IPS-18c (cell line): ENCODE measurements at regions not wholly inside any gene's neighbourhood (a gene's known extent, or its start where the extent isn't known, plus 50 kb on each side); places are given as distances from the start of the nearest gene placed in this dataset.

Experiments
- H3K4me3 ChIP-seq: 2 replicates; pipeline ENCODE4 v1.7.0; 2013; ENCODE audit warnings: low read depth, mild to moderate bottlenecking, low read length, moderate library complexity; ENCODE audit not compliant: insufficient read depth
- H3K9me3 ChIP-seq: one replicate; pipeline ENCODE4 v1.6.1; 2013; ENCODE audit warnings: mild to moderate bottlenecking, low read length, moderate library complexity; ENCODE audit not compliant: control insufficient read depth, insufficient read depth

DNA sequence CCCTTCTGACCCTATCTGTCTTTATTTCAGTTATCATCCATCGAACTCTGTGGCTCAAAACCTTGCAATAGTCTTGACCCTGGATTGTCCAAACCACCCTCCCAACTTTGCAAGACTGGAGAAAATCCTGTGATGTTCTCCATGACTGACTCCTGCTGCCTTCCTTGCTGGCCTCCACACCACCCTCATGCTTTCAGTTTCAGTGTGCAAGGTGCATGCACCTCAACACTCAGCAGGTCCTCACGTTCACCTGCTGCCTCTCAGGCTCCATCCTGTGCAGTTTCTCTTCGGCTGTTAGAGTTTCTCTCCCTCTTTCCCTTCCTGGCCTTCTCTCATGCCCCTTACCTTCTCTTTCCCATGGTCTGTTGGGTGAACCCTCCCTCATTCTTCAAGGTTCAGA lies 59.4 kb upstream of the ASIC2 start:
- H3K4me3 ChIP-seq = no peak overlapping the region
- no peaks in the 10 kb centered on the region for H3K9me3 ChIP-seq

DNA sequence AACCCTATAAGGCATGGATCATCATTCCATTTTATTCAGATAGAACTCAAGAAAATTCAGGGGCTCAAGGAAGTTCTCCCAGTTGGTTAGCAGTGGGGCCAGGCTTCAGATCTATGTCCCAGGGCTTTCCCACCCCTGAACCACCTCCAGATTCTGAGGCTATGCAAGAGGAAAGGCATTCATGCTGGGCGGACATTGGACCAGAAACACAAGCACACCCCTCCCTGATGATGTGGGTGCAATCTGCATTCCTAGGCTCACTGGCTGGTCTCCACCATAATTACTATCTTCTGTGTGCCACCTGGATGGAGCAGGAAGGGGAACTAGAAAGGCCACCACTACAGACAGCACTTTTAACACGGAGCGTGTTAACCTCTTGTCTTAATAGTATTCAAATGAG lies 63.2 kb upstream of the ASIC2 start:
- no peak overlapping the region for H3K4me3 ChIP-seq
- H3K9me3 ChIP-seq = no peaks in the 10 kb centered on the region

DNA sequence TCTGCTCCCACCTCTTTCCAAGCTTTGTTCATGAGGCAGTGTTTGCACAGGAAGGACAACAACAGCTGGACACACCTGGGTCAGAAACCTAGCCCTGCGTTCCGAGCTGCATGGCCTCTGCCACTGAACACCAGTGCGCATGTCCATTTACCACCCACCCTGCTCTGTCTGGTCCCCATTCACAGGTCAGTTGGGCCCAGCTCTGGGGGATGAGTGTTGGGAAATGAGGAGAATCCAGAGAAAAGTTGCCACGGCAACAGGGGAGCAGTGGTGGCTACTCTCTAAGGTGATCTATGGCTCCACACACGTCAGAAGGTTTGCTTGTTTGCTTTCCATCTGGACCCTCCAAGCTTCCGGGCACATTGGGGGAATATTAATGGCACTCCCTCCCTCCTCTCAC lies 70.4 kb upstream of the ASIC2 start:
- Histone ChIP-seq H3K4me3 (no peak overlapping the region), H3K9me3 (no peaks in the 10 kb centered on the region)

DNA sequence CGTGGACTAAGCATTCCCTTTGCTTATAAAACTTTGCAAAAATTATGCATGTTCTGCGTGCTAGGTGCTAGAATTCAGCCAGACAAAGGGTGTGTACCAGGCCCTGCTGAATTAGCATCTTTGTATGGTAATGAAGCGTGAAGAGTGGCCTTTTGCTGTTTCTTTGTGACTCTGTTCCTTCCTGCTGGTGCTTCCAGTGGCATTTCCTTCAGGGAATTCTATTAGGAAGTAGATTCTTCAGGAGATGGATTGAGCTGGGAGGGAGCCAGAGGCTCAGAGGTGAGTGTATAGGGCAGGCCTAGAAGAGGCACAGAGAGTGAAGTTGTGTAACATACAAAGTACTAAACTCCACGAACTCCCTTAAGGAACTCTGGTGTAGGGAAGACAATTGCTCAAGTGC lies 73.9 kb upstream of the ASIC2 start:
- H3K9me3 ChIP-seq = no peaks in the 10 kb centered on the region
- no peak overlapping the region for H3K4me3 ChIP-seq

DNA sequence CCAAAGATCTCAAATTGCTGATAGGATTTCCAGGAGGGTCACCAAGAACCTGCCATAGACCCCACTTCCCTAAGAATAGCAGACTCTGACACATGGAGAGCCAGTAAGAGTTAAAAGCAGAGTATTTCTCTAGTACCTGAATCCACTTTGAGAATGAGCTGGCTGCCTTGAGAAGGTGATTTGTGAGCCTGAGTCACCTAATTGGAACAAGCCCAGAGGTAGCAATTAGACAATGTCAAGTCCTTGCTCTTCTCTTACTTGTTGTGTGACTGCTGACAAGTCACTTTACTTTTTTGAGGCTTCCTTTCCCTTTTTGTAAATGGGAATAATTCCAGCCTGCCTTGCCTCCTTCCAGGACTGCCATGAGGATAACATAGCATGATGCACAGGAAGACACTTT lies 76.1 kb upstream of the ASIC2 start:
- H3K9me3 ChIP-seq = no peaks in the 10 kb centered on the region
- H3K4me3 ChIP-seq = no peak overlapping the region

DNA sequence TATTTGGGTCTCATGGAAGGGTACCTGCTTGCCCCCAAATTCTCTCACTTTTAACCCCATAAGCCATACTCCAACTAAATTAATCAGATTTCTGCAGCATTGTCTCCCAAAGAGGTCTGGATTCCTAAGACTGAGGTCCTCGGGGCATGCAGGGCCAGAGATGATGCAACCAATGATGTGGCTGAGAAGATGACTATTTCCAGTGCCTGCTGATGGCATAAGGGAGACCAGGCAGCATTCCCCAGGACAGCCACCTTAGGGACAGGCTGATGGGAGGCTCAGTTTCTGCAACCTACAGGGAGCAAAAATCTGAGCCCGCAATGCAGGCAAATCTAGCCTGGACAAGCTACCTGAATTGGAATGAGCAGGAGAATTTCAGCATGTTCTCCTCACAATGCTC lies 76.8 kb upstream of the ASIC2 start:
- H3K4me3 ChIP-seq = no peak overlapping the region
- H3K9me3 ChIP-seq = no peaks in the 10 kb centered on the region

DNA sequence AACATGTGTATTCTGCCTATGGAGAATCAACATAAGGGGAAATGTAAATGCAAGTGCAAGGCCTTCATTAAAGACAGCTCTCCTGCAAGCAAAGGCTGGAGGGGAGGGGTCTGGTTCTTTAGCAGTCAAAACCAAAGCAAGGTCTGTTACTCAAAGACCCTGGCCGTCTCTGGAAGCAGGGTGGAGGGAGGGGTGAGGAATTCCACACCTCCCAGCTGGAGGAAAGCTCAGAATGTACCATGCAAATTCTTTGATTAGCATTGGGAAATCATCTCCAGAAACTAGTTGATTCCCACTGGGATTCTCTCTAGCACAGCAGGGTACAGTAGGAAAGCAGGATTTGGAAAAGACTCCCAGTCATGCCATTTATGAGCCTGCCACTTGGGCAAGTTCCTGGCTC lies 77.3 kb upstream of the ASIC2 start:
- Histone ChIP-seq H3K4me3 (no peak overlapping the region), H3K9me3 (no peaks in the 10 kb centered on the region)

DNA sequence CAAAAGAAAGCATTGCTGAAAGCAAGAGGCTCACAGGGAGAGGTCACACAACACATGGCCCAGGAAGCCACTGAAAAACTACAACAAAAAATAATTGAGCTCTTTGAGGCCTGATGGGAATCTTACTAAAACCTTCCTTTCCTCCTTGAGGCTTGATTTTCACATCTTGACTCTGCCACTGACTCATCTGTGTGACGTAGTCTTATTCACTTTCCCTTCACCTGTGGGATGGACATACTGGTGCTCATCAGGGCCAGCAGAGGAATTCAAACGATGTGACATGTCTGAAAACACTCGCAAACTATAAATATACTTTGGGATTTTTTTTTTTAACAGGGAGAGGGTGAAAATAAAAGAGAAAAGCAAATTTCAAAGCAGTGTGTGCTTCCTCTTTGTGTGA lies 78.3 kb upstream of the ASIC2 start:
- H3K9me3 ChIP-seq = no peaks in the 10 kb centered on the region
- H3K4me3 ChIP-seq = no peak overlapping the region

DNA sequence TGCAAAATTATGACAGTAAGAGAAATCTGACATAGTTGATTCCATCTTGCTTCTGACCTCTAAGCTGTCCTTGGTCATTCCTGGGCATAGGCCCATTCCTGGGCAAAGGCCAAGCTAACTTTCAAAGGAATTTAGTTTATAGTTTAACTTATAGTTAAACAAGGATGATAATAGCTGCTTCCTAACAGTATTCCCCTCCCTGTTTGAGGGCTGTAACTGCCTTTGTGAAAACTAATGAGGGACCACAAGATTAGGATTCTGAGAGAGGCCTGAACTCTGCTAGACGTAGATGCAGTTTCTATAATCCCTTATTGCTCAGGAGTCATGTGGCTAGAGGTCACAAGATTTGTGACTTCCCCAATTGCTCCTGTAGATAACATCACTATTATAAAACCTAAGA lies 80.2 kb upstream of the ASIC2 start:
- Histone ChIP-seq H3K4me3 (no peak overlapping the region), H3K9me3 (no peaks in the 10 kb centered on the region)

DNA sequence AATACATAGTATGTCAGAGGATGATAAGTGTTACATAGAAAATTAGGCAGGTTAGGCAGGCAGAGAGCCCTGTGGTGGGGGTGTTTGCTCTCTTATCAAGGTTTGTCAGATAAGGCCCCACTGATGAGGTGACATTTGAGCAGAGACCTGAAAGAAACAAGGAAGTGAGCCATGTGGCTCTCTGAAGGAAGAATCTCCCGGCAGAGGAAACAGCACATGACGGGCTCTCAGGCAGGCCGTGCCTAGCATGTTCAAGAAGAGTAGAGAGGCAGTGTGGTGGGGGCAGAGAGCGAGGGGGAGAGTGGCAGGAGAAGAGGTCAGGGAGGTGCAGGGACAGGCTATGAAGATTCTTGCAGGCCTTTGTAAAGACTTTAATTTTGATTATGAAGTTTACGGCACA lies 82.0 kb upstream of the ASIC2 start:
- H3K4me3 ChIP-seq = no peak overlapping the region
- no peaks in the 10 kb centered on the region for H3K9me3 ChIP-seq

DNA sequence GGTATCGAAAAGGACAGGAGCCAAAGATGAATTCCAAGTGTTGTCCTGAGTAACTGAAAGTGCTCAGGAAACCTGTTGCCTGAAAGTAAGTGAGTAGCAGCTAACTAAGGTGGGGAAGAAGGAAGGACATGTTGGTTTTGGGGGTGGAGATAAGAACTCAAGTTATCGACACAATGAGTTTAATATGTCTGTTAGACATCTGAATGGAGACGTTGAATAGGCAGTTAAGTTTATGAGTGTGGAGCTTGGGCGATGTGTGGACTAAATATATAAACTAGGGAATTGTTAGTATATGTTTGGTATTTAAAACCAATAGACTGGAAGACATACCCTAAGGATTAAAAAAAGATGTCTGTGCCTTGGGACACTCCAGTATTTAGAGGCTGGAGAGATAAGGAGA lies 82.7 kb upstream of the ASIC2 start:
- Histone ChIP-seq H3K4me3 (no peak overlapping the region), H3K9me3 (no peaks in the 10 kb centered on the region)

DNA sequence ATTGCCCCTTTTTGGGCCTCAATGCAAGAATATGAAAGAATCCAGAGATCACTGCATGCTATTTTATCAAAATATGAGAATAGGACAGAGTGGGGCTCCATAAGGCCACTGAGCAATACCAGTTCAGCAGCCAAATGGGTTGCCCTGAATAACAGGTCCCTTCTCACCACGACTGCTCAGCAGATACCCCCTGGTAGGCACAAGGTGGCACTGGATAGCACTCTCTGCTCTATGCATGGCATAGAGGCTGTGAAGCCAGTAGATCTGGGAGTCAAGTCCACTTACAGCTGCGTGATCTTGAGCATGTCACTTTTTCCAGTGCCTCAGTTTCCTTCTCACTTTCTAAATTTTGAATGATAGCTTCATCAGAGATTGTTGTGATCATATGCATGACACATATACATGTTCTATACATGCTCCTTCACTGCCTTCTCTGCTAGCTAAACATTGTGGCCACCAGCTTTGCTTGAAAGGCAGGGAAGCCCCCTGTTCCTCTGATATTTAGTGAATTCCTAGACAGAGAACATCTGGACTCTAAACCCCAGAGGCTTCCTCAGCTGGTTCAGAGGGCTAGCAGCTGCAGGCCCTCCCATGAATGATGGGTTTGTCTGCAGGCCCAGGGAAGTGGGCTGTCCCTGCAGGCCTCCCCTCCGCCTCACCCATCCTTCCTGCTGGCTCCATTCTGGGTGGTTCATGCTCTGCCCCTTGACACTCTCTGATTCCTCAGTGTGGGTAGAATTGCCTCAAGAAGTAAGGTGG lies 84.9 kb upstream of the ASIC2 start:
- no peak overlapping the region for H3K4me3 ChIP-seq
- no peaks in the 10 kb centered on the region for H3K9me3 ChIP-seq

DNA sequence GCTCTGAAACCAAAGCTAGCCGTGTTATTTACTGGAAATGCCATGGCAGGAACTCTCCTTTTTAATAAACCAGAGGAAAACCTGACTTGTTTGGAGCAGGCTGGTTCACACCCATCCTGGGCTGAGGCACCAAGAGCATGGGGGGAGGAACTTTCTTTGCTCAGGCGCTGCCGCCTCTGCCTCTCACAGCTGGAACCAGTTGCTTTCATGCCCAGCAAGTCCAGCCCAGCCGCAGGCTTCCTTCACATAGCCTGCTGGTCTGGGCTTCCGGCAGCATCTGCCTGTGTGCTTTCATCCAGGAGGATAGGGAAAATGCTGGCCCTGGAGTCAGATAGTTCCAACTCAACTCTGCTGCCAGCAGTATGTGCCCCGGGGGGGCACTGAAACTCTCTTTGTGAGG lies 88.1 kb upstream of the ASIC2 start:
- H3K9me3 ChIP-seq = peaks cover 2% of the 10 kb centered on the region
- H3K4me3 ChIP-seq = no peak overlapping the region

DNA sequence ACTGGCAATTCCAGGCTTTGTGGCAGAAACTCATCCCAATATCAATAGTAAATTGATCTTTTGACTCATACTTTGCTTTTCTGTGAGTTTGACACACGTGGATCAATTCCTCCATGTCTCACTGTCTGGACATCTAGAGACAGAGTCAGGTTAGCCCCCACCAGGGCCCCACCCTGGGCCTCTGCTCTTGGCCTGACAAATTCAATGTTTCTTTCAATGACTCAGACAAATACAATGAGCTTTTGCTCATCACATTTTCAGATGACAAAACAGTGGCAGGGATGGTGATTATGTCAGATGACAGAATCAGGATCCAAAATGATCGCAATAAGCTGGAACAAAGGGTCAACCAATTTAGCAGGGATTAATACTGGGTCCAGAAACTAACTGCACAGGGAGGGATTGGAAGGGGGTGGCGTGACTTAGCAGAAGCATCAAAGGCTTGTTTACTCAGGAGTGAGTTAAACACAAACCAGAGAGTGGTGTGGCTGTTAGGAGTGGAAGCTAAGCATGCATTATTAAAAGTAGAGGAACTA lies 90.5 kb upstream of the ASIC2 start:
- Histone ChIP-seq H3K9me3 (peaks cover 2% of the 10 kb centered on the region), H3K4me3 (no peak overlapping the region)

DNA sequence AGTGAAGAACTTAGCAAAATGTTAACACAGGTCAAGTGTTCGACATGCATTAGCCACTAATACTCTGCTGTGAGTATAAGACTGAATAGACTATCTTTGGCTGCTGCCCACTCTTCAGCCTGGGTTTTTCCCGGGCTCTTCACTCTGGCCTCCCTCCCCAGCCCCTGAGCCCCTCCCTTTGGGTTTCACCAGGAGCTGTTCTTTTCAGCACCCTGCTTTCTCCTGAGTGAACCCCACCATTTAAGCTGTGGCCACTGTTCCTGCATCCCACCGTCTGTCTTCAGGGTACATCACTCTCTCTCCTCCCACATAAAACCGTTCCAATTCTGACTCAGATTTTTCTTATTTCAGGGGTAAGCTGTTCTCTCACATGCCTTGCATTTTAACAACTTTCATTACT lies 92.0 kb upstream of the ASIC2 start:
- Histone ChIP-seq H3K9me3 (peaks cover 2% of the 10 kb centered on the region), H3K4me3 (no peak overlapping the region)

DNA sequence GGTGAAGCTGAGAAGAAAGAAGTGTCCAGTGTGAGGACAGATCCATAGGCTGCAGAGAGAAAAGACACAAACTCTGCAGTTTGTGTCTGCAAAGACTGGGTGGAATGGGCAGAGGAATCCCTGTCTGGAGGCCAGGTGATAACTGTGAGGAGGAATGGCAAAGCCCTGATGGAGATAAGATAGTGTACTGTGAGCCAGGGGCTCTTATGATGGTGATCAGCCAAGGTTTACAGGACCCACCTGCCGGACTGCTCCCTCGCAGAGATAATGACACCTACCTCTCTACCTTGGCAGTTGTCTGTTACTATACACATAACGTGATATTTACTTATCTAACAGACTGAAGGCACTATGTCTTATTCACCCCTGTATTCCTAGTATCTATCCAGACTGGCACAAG lies 92.6 kb upstream of the ASIC2 start:
- Histone ChIP-seq H3K4me3 (no peak overlapping the region), H3K9me3 (peaks cover 2% of the 10 kb centered on the region)

DNA sequence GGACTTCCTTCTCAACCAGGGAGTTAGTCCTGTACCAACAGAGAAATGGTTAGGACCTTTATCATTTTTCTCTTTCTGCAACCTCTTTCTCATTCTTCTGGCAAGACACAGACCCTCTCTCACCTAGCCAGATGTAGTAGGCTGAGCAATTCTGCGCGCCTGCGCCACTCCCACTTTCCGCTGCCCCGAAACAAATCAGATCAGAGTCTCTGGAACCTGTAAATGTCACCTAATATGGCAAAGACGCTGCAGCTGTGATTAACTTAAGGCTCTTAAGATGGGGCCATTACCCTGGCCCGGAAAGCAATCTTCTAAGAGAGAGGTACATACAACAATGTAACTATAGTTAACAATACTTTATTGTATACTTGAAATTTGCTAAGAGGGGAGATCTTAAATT lies 94.3 kb upstream of the ASIC2 start:
- Histone ChIP-seq H3K4me3 (no peak overlapping the region), H3K9me3 (peaks cover 2% of the 10 kb centered on the region)

DNA sequence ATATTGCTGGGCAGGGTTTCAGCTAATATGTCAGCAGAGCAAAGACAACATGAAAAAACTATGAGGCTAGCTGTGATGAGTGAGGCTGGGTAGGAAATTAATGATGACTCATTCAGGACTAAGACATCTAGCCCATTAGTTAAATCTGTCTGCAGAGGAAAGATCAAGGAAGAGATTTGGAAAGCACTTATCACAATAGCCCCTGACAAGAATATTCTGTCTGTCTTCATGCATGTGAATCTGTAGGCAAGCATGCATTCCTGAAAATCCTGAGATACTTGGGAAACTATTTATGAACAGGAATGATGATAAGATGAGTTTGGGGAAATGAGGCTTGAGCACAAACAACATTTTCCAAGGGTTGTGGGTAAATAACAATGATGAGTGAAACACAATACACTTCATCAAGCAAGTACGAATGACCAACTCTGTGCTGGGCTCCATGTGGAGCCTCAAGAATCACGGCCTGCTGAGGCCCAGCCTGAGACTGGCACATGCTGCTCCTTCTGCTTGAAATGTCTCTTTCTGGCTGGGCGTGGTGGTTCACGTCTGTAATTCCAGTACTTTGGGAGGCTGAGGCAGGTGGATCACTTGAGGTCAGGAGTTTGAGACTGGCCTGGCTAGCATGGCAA lies 96.5 kb upstream of the ASIC2 start:
- Histone ChIP-seq H3K4me3 (no peak overlapping the region), H3K9me3 (peaks cover 2% of the 10 kb centered on the region)
